IMR-90 (cell line): ENCODE measurements at regions not wholly inside any gene's neighbourhood (a gene's known extent, or its start where the extent isn't known, plus 50 kb on each side); places are given as distances from the start of the nearest gene placed in this dataset.
A peak's percentile ranks its signal among the peaks of the same experiment; 100 is the strongest.

Experiments used
- ATAC-seq: fragments of 200-7000 bp; cut with Tn5 transposase; 2 replicates; pipeline ENCODE4 v1.9.1; 2020; ENCODE audit warnings: low read depth, mild to moderate bottlenecking, moderate library complexity
- BruUV-seq: library from RNA; stranded (reverse); fragments of 400-500 nt; replicated peaks from 2 replicates; lab custom pipeline; 2021; lab: Mats Ljungman, UMichigan
- CTCF ChIA-PET: fragments of 300-600 bp; formaldehyde crosslinking; extraction: SDS; loops from one replicate; lab custom pipeline; 2021; ENCODE audit warnings: antibody characterized with exemption; lab: Yijun Ruan, JAX
- POLR2A ChIA-PET: fragments of 300-600 bp; sonication (Branson Sonifier 250); formaldehyde crosslinking; loops from one replicate; lab custom pipeline; 2022; ENCODE audit warnings: antibody characterized with exemption; ENCODE audit not compliant: unreplicated experiment; lab: Charles Lee
- DNase-seq: peaks from one replicate; pipeline ENCODE4 v3.0.0; 2013
- H2AFZ ChIP-seq: replicated peaks from 2 replicates; pipeline ENCODE3; 2013; ENCODE audit warnings: low read length, mild to moderate bottlenecking; ENCODE audit not compliant: poor library complexity
- H2AK5ac ChIP-seq: 2 replicates; pipeline ENCODE4 v1.6.1; 2013; ENCODE audit warnings: low read depth, low read length, inconsistent platforms
- H2AK9ac ChIP-seq: replicated peaks from 2 replicates; pipeline ENCODE3; 2013; ENCODE audit warnings: mild to moderate bottlenecking, low read depth, low read length, moderate library complexity; ENCODE audit not compliant: poor library complexity
- H2BK120ac ChIP-seq: 2 replicates; pipeline ENCODE4 v1.6.1; 2013; ENCODE audit warnings: low read depth, low read length, inconsistent platforms
- H2BK15ac ChIP-seq: 3 replicates; pipeline ENCODE4 v1.6.1; 2013; ENCODE audit warnings: low read depth, low read length, inconsistent platforms
- H2BK20ac ChIP-seq: 2 replicates; pipeline ENCODE4 v1.6.1; 2013; ENCODE audit warnings: low read depth, mild to moderate bottlenecking, inconsistent platforms, low read length, moderate library complexity
- H2BK5ac ChIP-seq: 2 replicates; pipeline ENCODE4 v1.6.1; 2013; ENCODE audit warnings: mild to moderate bottlenecking, low read depth, low read length, inconsistent platforms; ENCODE audit not compliant: poor library complexity, severe bottlenecking
- H3K14ac ChIP-seq: replicated peaks from 2 replicates; pipeline ENCODE4 v1.6.1; 2013; ENCODE audit warnings: low read depth, low read length, inconsistent platforms
- H3K18ac ChIP-seq: 2 replicates; pipeline ENCODE4 v1.6.1; 2013; ENCODE audit warnings: low read depth, low read length, control low read depth
- H3K23ac ChIP-seq: 2 replicates; pipeline ENCODE4 v1.6.1; 2013; ENCODE audit warnings: low read depth, low read length, inconsistent platforms
- H3K27ac ChIP-seq: 2 replicates; pipeline ENCODE4 v1.5.1; 2013; ENCODE audit warnings: mild to moderate bottlenecking, control low read depth, low read length; ENCODE audit not compliant: insufficient read depth
- H3K27me3 ChIP-seq: 2 replicates; pipeline ENCODE4 v1.6.1; 2013; ENCODE audit warnings: low read length; ENCODE audit not compliant: control insufficient read depth, insufficient read depth
- H3K36me3 ChIP-seq: 2 replicates; pipeline ENCODE4 v1.6.1; 2013; ENCODE audit warnings: low read length, mixed read lengths; ENCODE audit not compliant: control insufficient read depth, insufficient read depth
- H3K4ac ChIP-seq: 2 replicates; pipeline ENCODE4 v1.6.1; 2013; ENCODE audit warnings: low read depth, low read length, inconsistent platforms
- H3K4me1 ChIP-seq: 2 replicates; pipeline ENCODE4 v1.6.1; 2013; ENCODE audit warnings: low read length, mixed read lengths; ENCODE audit not compliant: control insufficient read depth, insufficient read depth
- H3K4me2 ChIP-seq: 2 replicates; pipeline ENCODE4 v1.6.1; 2013; ENCODE audit warnings: low read depth, mild to moderate bottlenecking, control low read depth, low read length, moderate library complexity
- H3K4me3 ChIP-seq: 2 replicates; pipeline ENCODE4 v1.5.1; 2013; ENCODE audit warnings: low read depth, mild to moderate bottlenecking, control low read depth, low read length, moderate library complexity; ENCODE audit not compliant: insufficient read depth
- H3K56ac ChIP-seq: 2 replicates; pipeline ENCODE4 v1.6.1; 2013; ENCODE audit warnings: low read length, inconsistent platforms; ENCODE audit not compliant: insufficient read depth; ENCODE audit errors: extremely low read depth
- H3K79me1 ChIP-seq, 2 experiments: 2 replicates each; pipeline ENCODE4 v1.6.1; 2013; ENCODE audit warnings: low read length in 2 of 2, inconsistent platforms in 1 of 2, low read depth in 1 of 2
- H3K9ac ChIP-seq: 2 replicates; pipeline ENCODE4 v1.6.1; 2013; ENCODE audit warnings: low read depth, low read length, control low read depth
- H3K9me1 ChIP-seq: 2 replicates; pipeline ENCODE4 v1.6.1; 2013; ENCODE audit warnings: low read length, inconsistent platforms; ENCODE audit not compliant: insufficient read depth
- H3K9me3 ChIP-seq: 2 replicates; pipeline ENCODE4 v1.6.1; 2013; ENCODE audit warnings: low read length; ENCODE audit not compliant: control insufficient read depth, insufficient read depth
- H4K20me1 ChIP-seq: 2 replicates; pipeline ENCODE4 v1.6.1; 2013; ENCODE audit warnings: low read length, inconsistent platforms; ENCODE audit not compliant: insufficient read depth
- H4K5ac ChIP-seq: 2 replicates; pipeline ENCODE4 v1.6.1; 2013; ENCODE audit warnings: mild to moderate bottlenecking, low read depth, low read length, control low read depth
- H4K8ac ChIP-seq, 2 experiments: 2 replicates each; pipeline ENCODE4 v1.6.1; 2013; ENCODE audit warnings: low read depth in 2 of 2, low read length in 2 of 2, control low read depth in 1 of 2, inconsistent platforms in 1 of 2
- H4K91ac ChIP-seq: 2 replicates; pipeline ENCODE4 v1.6.1; 2013; ENCODE audit warnings: low read depth, low read length, inconsistent platforms; ENCODE audit not compliant: insufficient read depth
- BHLHE40 ChIP-seq: fragments of 150-350 bp; IDR thresholded peaks from 2 replicates; pipeline ENCODE4 v1.6.1; 2016; ENCODE audit warnings: mild to moderate bottlenecking, low read depth, low read length
- CEBPB ChIP-seq: IDR thresholded peaks from 2 replicates; pipeline ENCODE4 v1.6.1; 2012; ENCODE audit warnings: low read depth, low read length, improper control_type of control experiment
- CHD1 ChIP-seq: IDR thresholded peaks from 2 replicates; pipeline ENCODE4 v1.6.1; 2012; ENCODE audit warnings: low read depth, low read length, improper control_type of control experiment
- FOS ChIP-seq: fragments of 150-350 bp; IDR thresholded peaks from 2 replicates; pipeline ENCODE4 v1.6.1; 2016; ENCODE audit warnings: low read depth, low read length
- MAFK ChIP-seq: IDR thresholded peaks from 2 replicates; pipeline ENCODE4 v1.6.1; 2012; ENCODE audit warnings: low read depth, low read length, improper control_type of control experiment
- MAZ ChIP-seq: IDR thresholded peaks from 2 replicates; pipeline ENCODE4 v1.6.1; 2012; ENCODE audit warnings: low read depth, mild to moderate bottlenecking, low read length, improper control_type of control experiment, moderate library complexity, borderline replicate concordance
- MXI1 ChIP-seq: IDR thresholded peaks from 2 replicates; pipeline ENCODE4 v1.6.1; 2012; ENCODE audit warnings: low read depth, mild to moderate bottlenecking, low read length, moderate library complexity, borderline replicate concordance
- POLR2A ChIP-seq: IDR thresholded peaks from 2 replicates; pipeline ENCODE4 v1.6.1; 2012; ENCODE audit warnings: mild to moderate bottlenecking, low read depth, low read length
- RAD21 ChIP-seq: IDR thresholded peaks from 2 replicates; pipeline ENCODE4 v1.6.1; 2012; ENCODE audit warnings: low read length, improper control_type of control experiment
- RCOR1 ChIP-seq: IDR thresholded peaks from 2 replicates; pipeline ENCODE4 v1.6.1; 2012; ENCODE audit warnings: mild to moderate bottlenecking, low read length, improper control_type of control experiment; ENCODE audit not compliant: insufficient replicate concordance
- RFX5 ChIP-seq: IDR thresholded peaks from 2 replicates; pipeline ENCODE4 v1.8.0; 2012; ENCODE audit warnings: low read depth, mild to moderate bottlenecking, low read length, moderate library complexity
- SMC3 ChIP-seq: fragments of 150-350 bp; IDR thresholded peaks from 2 replicates; pipeline ENCODE4 v1.6.1; 2016; ENCODE audit warnings: low read depth, mild to moderate bottlenecking, antibody characterized with exemption, low read length, moderate library complexity
- USF2 ChIP-seq: fragments of 150-350 bp; IDR thresholded peaks from 2 replicates; pipeline ENCODE4 v1.6.1; 2017; ENCODE audit warnings: mild to moderate bottlenecking, antibody characterized with exemption, low read length, low read depth
- WGBS, 2 experiments: methylation state at CpG; one replicate each; pipeline versions ENCODE4 v1.1.5 to v1.1.7; 2013; ENCODE audit warnings: missing lambda C conversion rate in 2 of 2; ENCODE audit not compliant: insufficient read length in 1 of 2; ENCODE audit errors: extremely low coverage in 2 of 2; 5-methylcytosine and 5-hydroxymethylcytosine counted together
- dilution Hi-C: fragments of 300-500 bp; cut with HindIII; formaldehyde crosslinking; loops from one replicate; pipeline ENCODE4 v1.14.3; 2018; ENCODE audit warnings: low sequenced_read_pairs; ENCODE audit not compliant: unreplicated experiment
- in situ Hi-C: fragments of 300-500 bp; cut with MboI; formaldehyde crosslinking; loops from 3 replicates; pipeline ENCODE4 v1.14.3; 2019; ENCODE audit warnings: low sequenced_read_pairs, inconsistent platforms, mixed read lengths
- intact Hi-C: fragments of 100-400 bp; cut with micrococcal nuclease; formaldehyde crosslinking; loops from 2 replicates; pipeline ENCODE4 v1.10.0; 2022
- TF ChIP-seq, protein P1 (sequence below): fragments of 150-350 bp; IDR thresholded peaks from 2 replicates; pipeline ENCODE4 v1.6.1; 2016; ENCODE audit warnings: low read depth, mild to moderate bottlenecking, low read length, moderate library complexity, borderline replicate concordance

- Histone ChIP-seq H3K4me1 (peaks cover 62% of the 10 kb centered on the region), H3K23ac (peak overlapping the region; percentile 69), H2BK120ac (peak overlapping the region; percentile 100), H3K14ac (peak overlapping the region; percentile 99), H3K4ac (peak overlapping the region; percentile 100), H3K4me2 (no peak overlapping the region), H3K56ac (peak overlapping the region; percentile 74), H2BK15ac (peak overlapping the region; percentile 100), H3K9me1 (peaks cover 50% of the 10 kb centered on the region), H3K9ac (no peak overlapping the region), H4K20me1 (no peaks in the 10 kb centered on the region), H2AFZ (peak overlapping the region; percentile 35), H4K8ac (peak overlapping the region; percentile 94 to 95), H3K27me3 (no peaks in the 10 kb centered on the region), H3K79me1 (peaks cover 0 to 49% of the 10 kb centered on the region in 2 experiments; a peak in 2 of 4 replicates), H2AK9ac (peak overlapping the region; percentile 98), H3K27ac (peak overlapping the region; percentile 93), H3K9me3 (no peaks in the 10 kb centered on the region), H2AK5ac (peak overlapping the region; percentile 100), H4K5ac (peak overlapping the region; percentile 100), H4K91ac (peak overlapping the region; percentile 100), H3K18ac (peak overlapping the region; percentile 99), H3K4me3 (no peak overlapping the region), H2BK20ac (peak overlapping the region; percentile 99), H2BK5ac (peak overlapping the region; percentile 99), H3K36me3 (no peaks in the 10 kb centered on the region)
- dilution Hi-C loops (no loop called here), in situ Hi-C loops (no loop called here), intact Hi-C loops (loop anchor here (5.0 kb wide), 1 partner anchor 138 kb away; no protein-coding TSS in a partner anchor)
- 7% methylated on average over 3 of the region's 8 CpGs; no CpG with 5 or more reads in 1 of the 2 experiments for WGBS, 2 experiments
- peak; percentile 73 for DNase-seq
- ChIA-PET CTCF (interaction anchor here (0.7 kb wide), 1 partner anchor 113 kb away, joined by 3 read pairs; no protein-coding TSS in a partner anchor), POLR2A (interaction anchor here (0.7 kb wide), 1 partner anchor 40 kb away, joined by 3 read pairs; no protein-coding TSS in a partner anchor)
- BruUV-seq = no TSS peak
- ATAC-seq = no peak
- TF ChIP-seq CHD1 (no peak), POLR2A (no peak), MAZ (no peak), RAD21 (no peak), USF2 (no peak), CEBPB (no peak), FOS (no peak), MAFK (no peak), BHLHE40 (no peak), RCOR1 (no peak), MXI1 (no peak), SMC3 (no peak), RFX5 (no peak)
- TF ChIP-seq, protein P1, sequence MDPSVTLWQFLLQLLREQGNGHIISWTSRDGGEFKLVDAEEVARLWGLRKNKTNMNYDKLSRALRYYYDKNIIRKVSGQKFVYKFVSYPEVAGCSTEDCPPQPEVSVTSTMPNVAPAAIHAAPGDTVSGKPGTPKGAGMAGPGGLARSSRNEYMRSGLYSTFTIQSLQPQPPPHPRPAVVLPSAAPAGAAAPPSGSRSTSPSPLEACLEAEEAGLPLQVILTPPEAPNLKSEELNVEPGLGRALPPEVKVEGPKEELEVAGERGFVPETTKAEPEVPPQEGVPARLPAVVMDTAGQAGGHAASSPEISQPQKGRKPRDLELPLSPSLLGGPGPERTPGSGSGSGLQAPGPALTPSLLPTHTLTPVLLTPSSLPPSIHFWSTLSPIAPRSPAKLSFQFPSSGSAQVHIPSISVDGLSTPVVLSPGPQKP = no peak
Measured at GRCh38 chr2:43084699-43085091, 141.7 kb downstream of the ZFP36L2 start.
